ENCODE measurements at regions not wholly inside any gene's neighbourhood (a gene's known extent, or its start where the extent isn't known, plus 50 kb on each side); places are given as distances from the start of the nearest gene placed in this dataset.

DNA sequence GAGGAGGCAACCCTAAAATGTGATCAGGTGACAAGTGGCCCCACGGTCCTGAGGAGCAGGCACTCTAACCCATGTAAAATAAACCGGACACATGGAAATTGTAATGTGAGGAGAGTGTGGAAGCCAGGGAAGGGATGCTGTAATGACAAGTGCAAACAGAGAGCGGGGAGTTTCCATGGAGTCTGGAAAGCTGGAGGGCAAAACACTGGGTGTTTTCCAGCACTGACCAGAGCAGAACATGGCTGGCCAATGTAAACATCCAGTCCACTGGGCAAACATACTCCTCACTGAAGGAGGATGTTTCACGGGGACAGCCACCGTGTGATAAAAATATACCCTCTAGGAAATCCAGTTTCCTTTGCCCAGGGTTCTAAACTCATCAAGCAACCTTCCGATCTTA is 219.0 kb upstream of the JARID2 start:
- TF ChIP-seq CTCF (IDR thresholded peaks at IDR 0.05) (no peak), SIN3A (IDR thresholded peaks at IDR 0.05; ENCODE audit: borderline replicate concordance, low read depth, low read length) (no peak)
- TF ChIP-seq, protein P1, sequence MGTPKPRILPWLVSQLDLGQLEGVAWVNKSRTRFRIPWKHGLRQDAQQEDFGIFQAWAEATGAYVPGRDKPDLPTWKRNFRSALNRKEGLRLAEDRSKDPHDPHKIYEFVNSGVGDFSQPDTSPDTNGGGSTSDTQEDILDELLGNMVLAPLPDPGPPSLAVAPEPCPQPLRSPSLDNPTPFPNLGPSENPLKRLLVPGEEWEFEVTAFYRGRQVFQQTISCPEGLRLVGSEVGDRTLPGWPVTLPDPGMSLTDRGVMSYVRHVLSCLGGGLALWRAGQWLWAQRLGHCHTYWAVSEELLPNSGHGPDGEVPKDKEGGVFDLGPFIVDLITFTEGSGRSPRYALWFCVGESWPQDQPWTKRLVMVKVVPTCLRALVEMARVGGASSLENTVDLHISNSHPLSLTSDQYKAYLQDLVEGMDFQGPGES (IDR thresholded peaks at IDR 0.05; ENCODE audit: low read depth, low read length) = no peak

All from SK-N-SH (cell line).